Neural cell (in vitro differentiated cells): ENCODE measurements at regions not wholly inside any gene's neighbourhood (a gene's known extent, or its start where the extent isn't known, plus 50 kb on each side); places are given as distances from the start of the nearest gene placed in this dataset.

ENCODE experiments used
- H2AFZ ChIP-seq: fragments of 200-600, 300-800 bp; sonication (generic), shearing (Covaris generic); 2 replicates; pipeline ENCODE4 v1.6.0; 2014; ENCODE audit warnings: low read depth, mild to moderate bottlenecking, antibody characterized with exemption, low read length, moderate library complexity
- H3F3A ChIP-seq: fragments of 200-600 bp; shearing (Covaris generic); 2 replicates; pipeline ENCODE4 v1.6.1; 2016; ENCODE audit warnings: mild to moderate bottlenecking, moderate library complexity, mixed read lengths, antibody characterized with exemption, low read length; ENCODE audit not compliant: insufficient read depth, poor library complexity, severe bottlenecking
- H3K27ac ChIP-seq: fragments of 200-600, 300-800 bp; sonication (generic), shearing (Covaris generic); 2 replicates; pipeline ENCODE4 v1.5.1; 2014; ENCODE audit warnings: mild to moderate bottlenecking, low read length, moderate library complexity
- H3K27me3 ChIP-seq: fragments of 300-800, 200-600 bp; sonication (generic), shearing (Covaris generic); 2 replicates; pipeline ENCODE4 v1.6.0; 2014; ENCODE audit warnings: mild to moderate bottlenecking, low read depth, low read length, moderate library complexity; ENCODE audit not compliant: insufficient read depth
- H3K36me3 ChIP-seq: fragments of 300-800, 200-600 bp; sonication (generic), shearing (Covaris generic); 2 replicates; pipeline ENCODE4 v1.5.1; 2014; ENCODE audit warnings: mild to moderate bottlenecking, antibody characterized with exemption, low read length, moderate library complexity; ENCODE audit not compliant: insufficient read depth
- H3K4me2 ChIP-seq: fragments of 300-800, 200-600 bp; sonication (generic), shearing (Covaris generic); 2 replicates; pipeline ENCODE4 v1.6.0; 2014; ENCODE audit warnings: mild to moderate bottlenecking, low read length
- H3K4me3 ChIP-seq: fragments of 300-800, 200-600 bp; sonication (generic), shearing (Covaris generic); 2 replicates; pipeline ENCODE4 v1.5.1; 2014; ENCODE audit warnings: mild to moderate bottlenecking, low read length, moderate library complexity
- H3K79me2 ChIP-seq: fragments of 200-600 bp; shearing (Covaris generic); replicated peaks from 2 replicates; pipeline ENCODE4 v1.6.0; 2014; ENCODE audit warnings: mild to moderate bottlenecking, low read length, moderate library complexity; ENCODE audit not compliant: insufficient read depth
- H3K9ac ChIP-seq: fragments of 300-800, 200-600 bp; sonication (generic), shearing (Covaris generic); 2 replicates; pipeline ENCODE4 v1.6.1; 2016; ENCODE audit warnings: mild to moderate bottlenecking, low read length, mixed read lengths
- H3K9me2 ChIP-seq: fragments of 200-600 bp; shearing (Covaris generic); 2 replicates; pipeline ENCODE4 v1.6.1; 2016; ENCODE audit warnings: mild to moderate bottlenecking, low read length, mixed read lengths; ENCODE audit not compliant: insufficient read depth
- H3K9me3 ChIP-seq: fragments of 200-600, 300-800 bp; sonication (generic), shearing (Covaris generic); 2 replicates; pipeline ENCODE4 v1.6.1; 2016; ENCODE audit warnings: mild to moderate bottlenecking, mixed run types, low read length, moderate library complexity, mixed read lengths
- H4K20me1 ChIP-seq: fragments of 200-600 bp; shearing (Covaris generic); 2 replicates; pipeline ENCODE4 v1.6.1; 2016; ENCODE audit warnings: mild to moderate bottlenecking, mixed run types; ENCODE audit not compliant: insufficient read depth
- EP300 ChIP-seq: fragments of 450-650 bp; conservative IDR thresholded peaks from 2 replicates; pipeline ENCODE4 v1.6.1; 2014; ENCODE audit warnings: antibody characterized with exemption, mild to moderate bottlenecking, moderate library complexity; ENCODE audit not compliant: poor library complexity, severe bottlenecking
- EZH2 ChIP-seq: fragments of 200-600, 300-800 bp; shearing (Covaris generic), sonication (generic); IDR thresholded peaks from 2 replicates; pipeline ENCODE4 v1.6.1; 2014; ENCODE audit warnings: antibody characterized with exemption, low read length, borderline replicate concordance, mild to moderate bottlenecking; ENCODE audit not compliant: insufficient read depth, poor library complexity, severe bottlenecking
- MXI1 ChIP-seq: fragments of 450-650 bp; conservative IDR thresholded peaks from 2 replicates; pipeline ENCODE4 v1.6.1; 2014; ENCODE audit warnings: antibody characterized with exemption, mild to moderate bottlenecking; ENCODE audit not compliant: poor library complexity, severe bottlenecking
- POLR2AphosphoS5 ChIP-seq: IDR thresholded peaks from 2 replicates; pipeline ENCODE4 v1.6.1; 2012
- RAD21 ChIP-seq: fragments of 450-650 bp; conservative IDR thresholded peaks from 2 replicates; pipeline ENCODE4 v1.6.1; 2014; ENCODE audit warnings: antibody characterized with exemption, mild to moderate bottlenecking, moderate library complexity
- SMC3 ChIP-seq: fragments of 450-650 bp; conservative IDR thresholded peaks from 2 replicates; pipeline ENCODE4 v1.6.1; 2014; ENCODE audit warnings: antibody characterized with exemption, mild to moderate bottlenecking, moderate library complexity; ENCODE audit not compliant: poor library complexity
- TAF1 ChIP-seq: IDR thresholded peaks from 2 replicates; pipeline ENCODE4 v1.6.1; 2012; ENCODE audit warnings: low read depth
- TF ChIP-seq, protein P1 (sequence below): fragments of 450-650 bp; IDR thresholded peaks from 2 replicates; pipeline ENCODE4 v1.5.1; 2014; ENCODE audit warnings: antibody characterized with exemption, mild to moderate bottlenecking, moderate library complexity; ENCODE audit not compliant: poor library complexity, severe bottlenecking
- TF ChIP-seq, protein P2 (sequence below): IDR thresholded peaks from 2 replicates; pipeline ENCODE4 v1.6.1; 2012; ENCODE audit warnings: borderline replicate concordance

DNA sequence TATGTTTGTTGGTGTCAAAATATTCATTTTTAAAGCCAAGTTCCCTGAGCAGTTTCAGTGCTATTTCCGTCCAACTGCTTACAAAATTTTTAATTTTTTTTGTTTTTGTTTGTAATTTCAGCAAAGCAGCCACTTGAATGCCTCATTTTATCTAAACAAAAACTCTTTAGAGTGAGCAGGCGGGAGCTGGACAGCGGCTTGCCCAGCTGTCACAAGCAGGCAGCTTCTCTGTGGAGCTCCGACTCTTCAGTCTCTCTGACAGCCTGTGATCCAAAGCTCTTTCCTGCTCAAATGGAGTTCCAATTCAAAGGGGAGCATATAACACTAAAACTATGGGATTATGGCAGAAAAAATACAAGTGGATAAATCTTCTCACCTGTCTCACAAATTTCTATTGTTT is 618.3 kb upstream of the PCDH20 start:
- no peak overlapping the region for H3K4me3 ChIP-seq
- TF ChIP-seq EP300: no peak
- TF ChIP-seq POLR2AphosphoS5: no peak
- no peak for TF ChIP-seq SMC3
- no peak for TF ChIP-seq MXI1
- TF ChIP-seq, protein P1, sequence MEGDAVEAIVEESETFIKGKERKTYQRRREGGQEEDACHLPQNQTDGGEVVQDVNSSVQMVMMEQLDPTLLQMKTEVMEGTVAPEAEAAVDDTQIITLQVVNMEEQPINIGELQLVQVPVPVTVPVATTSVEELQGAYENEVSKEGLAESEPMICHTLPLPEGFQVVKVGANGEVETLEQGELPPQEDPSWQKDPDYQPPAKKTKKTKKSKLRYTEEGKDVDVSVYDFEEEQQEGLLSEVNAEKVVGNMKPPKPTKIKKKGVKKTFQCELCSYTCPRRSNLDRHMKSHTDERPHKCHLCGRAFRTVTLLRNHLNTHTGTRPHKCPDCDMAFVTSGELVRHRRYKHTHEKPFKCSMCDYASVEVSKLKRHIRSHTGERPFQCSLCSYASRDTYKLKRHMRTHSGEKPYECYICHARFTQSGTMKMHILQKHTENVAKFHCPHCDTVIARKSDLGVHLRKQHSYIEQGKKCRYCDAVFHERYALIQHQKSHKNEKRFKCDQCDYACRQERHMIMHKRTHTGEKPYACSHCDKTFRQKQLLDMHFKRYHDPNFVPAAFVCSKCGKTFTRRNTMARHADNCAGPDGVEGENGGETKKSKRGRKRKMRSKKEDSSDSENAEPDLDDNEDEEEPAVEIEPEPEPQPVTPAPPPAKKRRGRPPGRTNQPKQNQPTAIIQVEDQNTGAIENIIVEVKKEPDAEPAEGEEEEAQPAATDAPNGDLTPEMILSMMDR: no peak
- TF ChIP-seq, protein P2, sequence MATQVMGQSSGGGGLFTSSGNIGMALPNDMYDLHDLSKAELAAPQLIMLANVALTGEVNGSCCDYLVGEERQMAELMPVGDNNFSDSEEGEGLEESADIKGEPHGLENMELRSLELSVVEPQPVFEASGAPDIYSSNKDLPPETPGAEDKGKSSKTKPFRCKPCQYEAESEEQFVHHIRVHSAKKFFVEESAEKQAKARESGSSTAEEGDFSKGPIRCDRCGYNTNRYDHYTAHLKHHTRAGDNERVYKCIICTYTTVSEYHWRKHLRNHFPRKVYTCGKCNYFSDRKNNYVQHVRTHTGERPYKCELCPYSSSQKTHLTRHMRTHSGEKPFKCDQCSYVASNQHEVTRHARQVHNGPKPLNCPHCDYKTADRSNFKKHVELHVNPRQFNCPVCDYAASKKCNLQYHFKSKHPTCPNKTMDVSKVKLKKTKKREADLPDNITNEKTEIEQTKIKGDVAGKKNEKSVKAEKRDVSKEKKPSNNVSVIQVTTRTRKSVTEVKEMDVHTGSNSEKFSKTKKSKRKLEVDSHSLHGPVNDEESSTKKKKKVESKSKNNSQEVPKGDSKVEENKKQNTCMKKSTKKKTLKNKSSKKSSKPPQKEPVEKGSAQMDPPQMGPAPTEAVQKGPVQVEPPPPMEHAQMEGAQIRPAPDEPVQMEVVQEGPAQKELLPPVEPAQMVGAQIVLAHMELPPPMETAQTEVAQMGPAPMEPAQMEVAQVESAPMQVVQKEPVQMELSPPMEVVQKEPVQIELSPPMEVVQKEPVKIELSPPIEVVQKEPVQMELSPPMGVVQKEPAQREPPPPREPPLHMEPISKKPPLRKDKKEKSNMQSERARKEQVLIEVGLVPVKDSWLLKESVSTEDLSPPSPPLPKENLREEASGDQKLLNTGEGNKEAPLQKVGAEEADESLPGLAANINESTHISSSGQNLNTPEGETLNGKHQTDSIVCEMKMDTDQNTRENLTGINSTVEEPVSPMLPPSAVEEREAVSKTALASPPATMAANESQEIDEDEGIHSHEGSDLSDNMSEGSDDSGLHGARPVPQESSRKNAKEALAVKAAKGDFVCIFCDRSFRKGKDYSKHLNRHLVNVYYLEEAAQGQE: no peak
- TF ChIP-seq EZH2: no peak
- TF ChIP-seq TAF1: no peak
- no peak for TF ChIP-seq RAD21
- no peaks in the 10 kb centered on the region for H3F3A ChIP-seq
- no peak overlapping the region for H2AFZ ChIP-seq
- H4K20me1 ChIP-seq: no peaks in the 10 kb centered on the region
- no peaks in the 10 kb centered on the region for H3K36me3 ChIP-seq
- no peaks in the 10 kb centered on the region for H3K9me3 ChIP-seq
- no peaks in the 10 kb centered on the region for H3K79me2 ChIP-seq
- H3K9ac ChIP-seq: no peak overlapping the region
- no peaks in the 10 kb centered on the region for H3K9me2 ChIP-seq
- no peak overlapping the region for H3K27ac ChIP-seq
- no peaks in the 10 kb centered on the region for H3K27me3 ChIP-seq
- H3K4me2 ChIP-seq: no peak overlapping the region

DNA sequence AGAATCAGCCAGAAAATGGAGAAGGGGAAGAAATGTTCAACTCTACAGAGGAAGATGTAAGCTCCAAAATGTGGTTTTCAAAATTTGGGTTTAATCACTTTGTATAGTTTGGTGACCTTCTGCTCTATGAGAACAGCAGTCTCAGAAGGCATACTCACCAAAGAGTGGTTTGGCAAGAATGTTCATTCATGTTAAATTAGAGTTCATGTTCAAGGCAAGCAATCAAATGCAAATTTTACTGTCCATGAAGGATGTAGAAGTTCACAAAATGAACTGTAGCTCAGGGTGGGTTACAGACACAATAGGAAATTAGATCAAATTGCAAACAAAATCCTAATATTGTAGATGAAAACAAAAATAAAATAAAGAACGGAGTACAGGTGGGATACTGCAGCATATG is 606.7 kb upstream of the PCDH20 start:
- Histone ChIP-seq H2AFZ (no peak overlapping the region), H3K4me2 (no peak overlapping the region), H3K79me2 (no peaks in the 10 kb centered on the region), H4K20me1 (no peaks in the 10 kb centered on the region), H3K9me2 (no peaks in the 10 kb centered on the region), H3K9me3 (no peaks in the 10 kb centered on the region), H3K9ac (no peak overlapping the region), H3F3A (no peaks in the 10 kb centered on the region), H3K4me3 (no peak overlapping the region), H3K27me3 (no peaks in the 10 kb centered on the region), H3K36me3 (no peaks in the 10 kb centered on the region), H3K27ac (no peak overlapping the region)
- TF ChIP-seq, protein P1: no peak
- TF ChIP-seq POLR2AphosphoS5: no peak
- TF ChIP-seq SMC3: no peak
- TF ChIP-seq EZH2: no peak
- TF ChIP-seq EP300: no peak
- no peak for TF ChIP-seq RAD21
- TF ChIP-seq TAF1: no peak
- TF ChIP-seq, protein P2: no peak
- TF ChIP-seq MXI1: no peak
